ENCODE measurements at regions not wholly inside any gene's neighbourhood (a gene's known extent, or its start where the extent isn't known, plus 50 kb on each side); places are given as distances from the start of the nearest gene placed in this dataset.
A peak's percentile ranks its signal among the peaks of the same experiment; 100 is the strongest.

DNA sequence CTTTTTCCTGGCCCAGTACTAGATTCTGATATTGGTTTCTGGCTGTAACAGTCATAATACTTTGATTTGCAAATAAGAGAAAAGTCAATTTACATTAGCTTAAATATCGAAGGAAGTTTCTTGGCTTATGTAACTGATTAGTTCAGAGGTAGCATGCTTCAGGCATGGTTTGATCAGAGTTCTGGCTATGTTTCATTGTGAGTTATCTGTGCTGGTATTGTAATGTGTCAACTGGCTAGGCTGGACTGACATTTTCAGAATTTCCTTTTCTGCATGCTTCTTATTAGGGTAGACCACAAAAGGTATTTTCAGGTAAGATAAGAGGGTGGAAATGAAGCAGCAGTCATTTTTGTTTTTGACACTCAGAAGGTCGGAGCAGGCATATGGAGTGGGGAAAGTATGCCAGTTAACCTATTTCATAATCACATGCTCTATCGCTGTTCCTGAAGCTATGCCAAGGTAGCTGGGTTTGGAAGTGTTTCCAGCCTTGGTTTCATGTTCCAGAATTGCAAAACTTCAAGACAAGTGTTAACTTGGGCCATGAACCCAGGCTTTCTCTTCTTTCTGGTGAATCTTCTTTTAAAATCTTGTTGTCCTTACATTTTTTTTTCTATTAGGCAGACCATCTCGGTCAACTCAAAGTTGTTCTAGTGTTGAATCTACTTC lies 244.9 kb downstream of the DHX35 start:
- no peak overlapping the region for H3K4me3 ChIP-seq (ENCODE audit: control insufficient read depth, low read depth, low read length)
- DNase-seq (ENCODE audit: low read depth) = no peak
- TF ChIP-seq, protein P1, sequence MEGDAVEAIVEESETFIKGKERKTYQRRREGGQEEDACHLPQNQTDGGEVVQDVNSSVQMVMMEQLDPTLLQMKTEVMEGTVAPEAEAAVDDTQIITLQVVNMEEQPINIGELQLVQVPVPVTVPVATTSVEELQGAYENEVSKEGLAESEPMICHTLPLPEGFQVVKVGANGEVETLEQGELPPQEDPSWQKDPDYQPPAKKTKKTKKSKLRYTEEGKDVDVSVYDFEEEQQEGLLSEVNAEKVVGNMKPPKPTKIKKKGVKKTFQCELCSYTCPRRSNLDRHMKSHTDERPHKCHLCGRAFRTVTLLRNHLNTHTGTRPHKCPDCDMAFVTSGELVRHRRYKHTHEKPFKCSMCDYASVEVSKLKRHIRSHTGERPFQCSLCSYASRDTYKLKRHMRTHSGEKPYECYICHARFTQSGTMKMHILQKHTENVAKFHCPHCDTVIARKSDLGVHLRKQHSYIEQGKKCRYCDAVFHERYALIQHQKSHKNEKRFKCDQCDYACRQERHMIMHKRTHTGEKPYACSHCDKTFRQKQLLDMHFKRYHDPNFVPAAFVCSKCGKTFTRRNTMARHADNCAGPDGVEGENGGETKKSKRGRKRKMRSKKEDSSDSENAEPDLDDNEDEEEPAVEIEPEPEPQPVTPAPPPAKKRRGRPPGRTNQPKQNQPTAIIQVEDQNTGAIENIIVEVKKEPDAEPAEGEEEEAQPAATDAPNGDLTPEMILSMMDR (IDR thresholded peaks at IDR 0.05; ENCODE audit: control insufficient read depth, insufficient read depth, low read depth, low read length, missing control alignments) = no peak

DNA sequence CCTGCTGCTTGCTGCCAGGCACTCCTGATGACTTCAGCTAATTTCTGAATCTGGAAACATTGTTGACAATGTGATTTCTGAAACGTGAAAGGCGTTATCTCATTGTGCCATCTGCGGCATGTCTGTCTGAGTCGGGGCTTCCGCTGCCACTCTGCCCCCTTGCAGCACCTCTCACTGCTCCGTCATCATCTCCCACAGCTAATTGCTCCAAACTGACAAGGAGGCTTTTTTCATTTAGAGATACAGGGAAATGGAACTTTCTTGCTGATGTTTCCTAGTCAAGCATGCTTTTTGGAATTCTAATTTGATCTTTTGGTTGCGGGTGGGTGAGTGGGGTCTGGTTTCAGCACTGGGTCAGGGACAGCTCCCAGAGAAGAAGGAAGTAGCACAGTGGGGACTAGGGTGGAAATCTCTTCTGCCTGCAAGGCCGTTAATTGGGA lies 233.5 kb downstream of the DHX35 start:
- DNase-seq (ENCODE audit: low read depth) = no peak
- no peak overlapping the region for H3K4me3 ChIP-seq (ENCODE audit: control insufficient read depth, low read depth, low read length)
- TF ChIP-seq, protein P1 (IDR thresholded peaks at IDR 0.05; ENCODE audit: control insufficient read depth, insufficient read depth, low read depth, low read length, missing control alignments) = no peak

DNA sequence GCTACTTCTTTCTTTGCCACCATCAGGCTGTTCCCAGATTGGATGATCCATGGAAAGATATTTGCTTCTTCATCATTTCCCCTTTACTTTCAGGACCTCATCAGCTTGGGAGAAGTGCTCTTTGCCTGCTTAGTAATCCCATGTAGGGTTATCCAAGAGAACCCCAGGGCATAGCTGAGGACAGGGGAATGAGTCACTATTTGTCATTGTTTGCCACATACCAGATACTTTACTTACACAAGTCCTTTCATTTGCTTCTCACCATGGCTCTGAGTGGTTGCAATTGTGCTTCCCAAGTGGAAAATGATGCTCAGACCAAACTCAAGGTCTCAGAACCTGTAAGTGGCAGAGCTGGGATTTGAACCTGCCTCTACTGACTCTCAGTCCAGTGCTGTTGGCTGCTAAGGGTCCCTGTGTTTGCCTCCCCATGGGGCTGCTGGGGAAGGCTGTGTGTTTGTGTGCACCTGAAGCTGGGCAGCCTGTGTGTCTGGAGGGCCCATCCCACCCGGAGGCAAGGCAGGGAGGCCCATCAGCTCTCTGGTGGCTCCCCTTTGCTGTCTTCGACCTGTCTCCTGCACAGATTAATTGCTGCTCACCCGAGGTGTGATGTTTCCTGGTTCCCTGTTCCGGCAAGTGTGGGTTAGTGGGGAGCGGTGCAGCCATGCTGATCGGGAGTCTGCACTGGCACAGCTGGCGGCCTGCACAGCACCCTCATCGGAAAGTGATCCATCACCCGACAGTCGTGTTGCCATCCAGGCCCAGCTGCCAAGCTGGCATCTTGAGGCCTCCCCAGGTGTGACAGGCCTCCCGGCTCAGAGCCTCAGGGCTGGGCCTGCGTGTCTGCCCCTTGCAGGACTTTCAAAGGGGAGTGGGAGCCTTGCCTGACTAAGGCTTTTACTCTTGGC lies 228.8 kb downstream of the DHX35 start:
- DNase-seq (ENCODE audit: low read depth) = peak; percentile 1
- TF ChIP-seq, protein P1 (IDR thresholded peaks at IDR 0.05; ENCODE audit: control insufficient read depth, insufficient read depth, low read depth, low read length, missing control alignments) = no peak
- no peak overlapping the region for H3K4me3 ChIP-seq (ENCODE audit: control insufficient read depth, low read depth, low read length)

DNA sequence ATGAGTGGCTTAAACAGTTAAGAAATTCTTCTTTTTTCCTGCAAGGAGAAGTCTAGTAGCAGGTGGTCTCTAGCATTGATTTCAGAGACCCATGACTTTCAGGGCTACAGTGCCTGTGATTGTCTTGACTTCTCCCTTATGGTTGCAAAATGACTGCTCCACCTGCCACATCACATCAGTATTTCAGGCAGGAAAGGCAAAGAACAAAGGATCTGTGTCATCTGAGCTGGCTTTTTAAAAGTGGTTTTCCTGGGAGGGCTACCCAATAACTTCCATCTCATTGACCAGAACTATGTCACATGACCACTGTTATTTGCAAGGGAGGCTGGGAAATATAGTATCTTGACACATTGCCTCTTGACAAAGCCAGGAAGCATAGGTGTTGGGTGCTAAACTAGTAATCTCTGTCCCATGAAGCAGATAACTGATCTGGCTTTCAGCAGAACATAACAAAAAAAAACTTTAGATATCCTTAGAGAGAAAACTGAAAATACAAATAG lies 226.2 kb downstream of the DHX35 start:
- TF ChIP-seq, protein P1 (IDR thresholded peaks at IDR 0.05; ENCODE audit: control insufficient read depth, insufficient read depth, low read depth, low read length, missing control alignments) = no peak
- no peak for DNase-seq (ENCODE audit: low read depth)
- no peak overlapping the region for H3K4me3 ChIP-seq (ENCODE audit: control insufficient read depth, low read depth, low read length)

DNA sequence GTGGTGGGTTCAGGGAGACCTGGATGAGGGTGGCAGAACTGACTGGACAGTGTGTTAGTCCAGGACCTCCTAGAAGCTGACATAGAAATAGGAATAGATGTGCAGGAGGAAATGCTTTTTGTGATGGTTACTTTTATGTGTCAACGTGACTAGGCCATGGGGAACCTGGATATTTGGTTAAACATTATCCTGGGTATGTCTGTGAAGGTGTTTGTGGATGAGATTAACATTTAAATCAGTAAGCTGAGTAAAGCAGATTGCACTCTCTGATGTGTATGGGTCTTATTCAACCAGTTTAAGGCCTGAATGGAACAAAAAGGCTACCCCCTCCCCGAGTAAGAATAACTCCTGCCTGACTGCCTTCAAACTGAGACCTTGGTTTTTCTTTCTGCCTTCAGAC lies 219.3 kb downstream of the DHX35 start:
- TF ChIP-seq, protein P1 (IDR thresholded peaks at IDR 0.05; ENCODE audit: control insufficient read depth, insufficient read depth, low read depth, low read length, missing control alignments) = no peak
- no peak for DNase-seq (ENCODE audit: low read depth)
- H3K4me3 ChIP-seq (ENCODE audit: control insufficient read depth, low read depth, low read length) = no peak overlapping the region

DNA sequence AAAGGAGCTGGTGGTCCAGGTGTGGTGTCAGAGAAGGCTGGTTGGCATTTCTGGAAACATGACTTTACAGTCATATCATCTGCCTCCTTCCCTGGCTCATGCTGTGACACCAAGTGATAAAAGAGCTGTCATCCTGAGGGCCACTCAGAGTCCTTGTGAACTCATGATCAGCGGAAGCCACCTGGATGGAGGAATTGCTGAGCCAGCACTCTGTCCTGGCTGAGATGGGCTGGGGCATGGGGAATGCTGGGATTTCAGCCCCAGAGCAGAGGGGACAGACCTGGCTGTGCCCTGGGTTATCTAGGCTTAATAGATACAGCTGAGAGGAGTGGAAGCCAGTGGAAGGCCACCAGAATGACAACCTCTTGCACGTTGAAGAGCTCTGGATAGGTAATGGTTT lies 214.3 kb downstream of the DHX35 start:
- TF ChIP-seq, protein P1 (IDR thresholded peaks at IDR 0.05; ENCODE audit: control insufficient read depth, insufficient read depth, low read depth, low read length, missing control alignments) = no peak
- H3K4me3 ChIP-seq (ENCODE audit: control insufficient read depth, low read depth, low read length) = no peak overlapping the region
- DNase-seq (ENCODE audit: low read depth) = no peak
